ENCODE measurements at regions not wholly inside any gene's neighbourhood (a gene's known extent, or its start where the extent isn't known, plus 50 kb on each side); places are given as distances from the start of the nearest gene placed in this dataset.
A peak's percentile ranks its signal among the peaks of the same experiment; 100 is the strongest.
"Not testable (repeated sequence)": the region's sequence is repeated elsewhere in the genome, so short reads cannot be mapped to it uniquely, and the experiment has no call there.

DNA sequence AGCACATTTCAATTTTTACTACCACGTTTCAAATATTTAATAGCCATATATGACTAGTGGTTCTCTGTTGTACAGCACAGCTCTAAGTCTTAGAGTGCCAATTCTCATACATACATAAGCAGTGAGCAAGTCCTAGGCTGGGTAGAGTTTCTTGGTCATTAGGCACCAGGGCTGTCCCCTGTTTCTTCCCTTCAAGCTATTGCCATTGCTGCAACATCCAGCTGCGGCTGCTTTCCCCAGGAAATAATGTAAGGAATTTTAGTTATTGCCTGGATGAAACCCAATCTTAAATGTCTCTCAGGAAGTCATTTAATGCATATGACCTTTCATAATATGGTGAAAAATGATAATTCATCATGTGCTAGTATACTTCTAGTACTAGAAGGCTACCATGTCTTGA, 74.1 kb upstream of the PPP3CA start:
- no peak for DNase-seq (ENCODE audit: low read depth in 2 of 2, low spot score in 1 of 2)

DNA sequence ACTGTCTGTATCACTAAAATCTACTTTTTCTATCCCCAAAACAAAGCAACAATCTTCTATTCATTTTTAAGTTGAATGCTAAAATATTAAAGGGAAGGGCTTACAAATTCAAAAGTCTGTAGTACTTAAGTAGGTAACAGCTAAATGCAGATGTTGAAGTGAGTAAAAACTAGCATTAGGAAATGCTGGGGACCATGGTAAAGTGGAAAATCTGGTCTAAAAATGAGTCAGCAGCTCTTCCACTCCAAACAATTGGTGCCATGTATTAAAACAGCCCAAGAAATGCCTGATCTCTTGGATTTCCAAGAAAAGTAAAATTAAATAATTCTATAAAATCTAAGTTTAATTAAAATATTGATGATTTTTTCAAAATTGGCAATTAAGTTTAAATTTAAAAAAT, 73.3 kb upstream of the PPP3CA start:
- no peak for DNase-seq (ENCODE audit: low read depth in 2 of 2, low spot score in 1 of 2)

DNA sequence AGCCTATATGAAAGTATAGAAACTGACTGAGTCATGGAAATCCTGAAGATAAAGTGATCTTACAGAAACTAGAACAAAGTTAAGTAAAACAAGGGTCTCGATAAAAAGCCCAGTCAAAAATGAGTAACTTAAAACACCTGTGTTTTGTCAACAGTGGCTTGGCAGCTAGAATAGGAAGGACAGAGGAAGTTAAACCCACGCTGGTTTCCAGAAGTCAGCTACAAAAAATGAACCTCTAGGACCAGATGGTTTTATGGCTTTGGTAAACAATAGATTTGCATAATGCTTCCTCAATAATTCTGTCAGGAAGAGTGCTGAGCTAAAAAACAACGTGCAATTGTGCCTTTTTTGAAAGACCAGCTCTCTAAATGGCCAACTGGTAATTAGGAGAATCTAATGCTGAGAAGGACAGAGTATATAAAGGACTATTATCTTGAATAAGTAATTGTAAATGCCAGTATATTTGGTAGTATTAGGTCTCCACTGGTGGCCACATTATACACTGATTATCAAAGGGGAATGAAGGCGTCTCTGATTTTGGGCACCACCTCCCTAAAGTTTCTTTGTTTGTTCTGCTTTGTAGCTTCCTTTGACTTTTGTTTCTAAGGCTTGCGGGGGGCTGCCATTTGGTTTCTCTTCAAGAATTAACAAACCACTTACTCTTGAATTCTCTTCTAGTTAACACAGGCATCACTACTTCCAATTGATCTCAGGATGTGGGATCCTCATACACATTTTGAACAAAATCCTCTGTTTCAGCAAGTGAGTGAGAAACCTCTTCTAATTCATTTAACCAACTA, 72.2 kb upstream of the PPP3CA start:
- no peak for DNase-seq (ENCODE audit: low read depth in 2 of 2, low spot score in 1 of 2)

DNA sequence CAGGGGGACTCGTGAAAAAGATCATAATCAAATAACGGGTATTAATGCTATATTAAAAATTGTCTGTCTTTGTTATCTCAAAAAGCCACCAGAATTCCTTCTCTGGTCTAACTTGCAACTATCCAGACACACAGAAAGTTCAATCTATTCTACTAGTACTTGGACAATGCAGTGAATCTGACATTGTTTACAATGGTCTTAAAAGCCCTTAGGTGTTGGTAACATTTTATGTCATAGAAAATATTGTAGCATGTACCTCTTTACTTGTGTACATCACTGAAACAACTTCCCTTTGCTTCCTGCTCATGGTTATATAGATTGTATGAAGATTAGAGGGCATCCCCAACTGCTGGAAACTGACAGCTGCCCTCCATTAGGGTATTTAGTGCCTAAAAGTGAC, 71.1 kb upstream of the PPP3CA start:
- no peak for DNase-seq (ENCODE audit: low read depth in 2 of 2, low spot score in 1 of 2)

DNA sequence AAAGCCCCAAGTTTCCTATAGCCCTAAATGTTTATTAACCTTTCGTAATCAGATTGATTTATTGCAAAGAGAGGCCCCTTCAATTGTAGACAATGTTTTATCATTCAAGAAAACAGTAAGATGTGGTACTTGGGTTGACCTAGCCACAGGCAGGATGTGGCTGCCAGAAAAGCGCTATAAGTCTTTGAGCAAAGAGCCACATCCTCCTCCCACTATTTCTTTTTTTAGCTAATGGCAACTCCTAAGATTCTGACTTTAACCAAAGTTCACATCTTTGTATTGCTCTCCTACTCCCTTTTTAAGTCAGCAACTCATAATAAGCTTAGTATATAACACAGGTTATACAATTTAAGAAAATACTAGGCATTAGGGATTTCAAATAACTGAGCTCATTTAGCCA, 70.7 kb upstream of the PPP3CA start:
- DNase-seq (ENCODE audit: low read depth in 2 of 2, low spot score in 1 of 2) = peak; percentile 19 to 29

DNA sequence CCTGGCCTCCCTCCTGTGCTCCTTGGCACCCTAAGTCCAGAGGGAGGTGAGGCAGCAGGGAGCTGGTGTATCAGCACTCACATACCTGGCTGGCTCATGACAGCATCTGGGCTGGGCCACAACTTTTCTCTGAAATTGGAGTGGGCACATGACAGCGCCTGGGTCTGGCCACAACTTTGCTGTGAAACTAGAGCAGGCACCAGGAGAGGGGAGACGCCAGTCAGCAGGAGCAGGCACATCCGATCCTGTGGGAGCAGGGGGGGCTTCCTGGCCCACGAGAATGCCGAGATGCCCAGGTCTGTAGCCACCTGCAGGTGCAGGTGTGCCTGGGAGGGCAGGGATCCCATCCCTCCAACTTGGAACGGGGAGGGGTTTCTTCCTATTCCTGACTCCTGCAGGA, 69.7 kb upstream of the PPP3CA start:
- DNase-seq (ENCODE audit: low read depth in 2 of 2, low spot score in 1 of 2) = no peak

DNA sequence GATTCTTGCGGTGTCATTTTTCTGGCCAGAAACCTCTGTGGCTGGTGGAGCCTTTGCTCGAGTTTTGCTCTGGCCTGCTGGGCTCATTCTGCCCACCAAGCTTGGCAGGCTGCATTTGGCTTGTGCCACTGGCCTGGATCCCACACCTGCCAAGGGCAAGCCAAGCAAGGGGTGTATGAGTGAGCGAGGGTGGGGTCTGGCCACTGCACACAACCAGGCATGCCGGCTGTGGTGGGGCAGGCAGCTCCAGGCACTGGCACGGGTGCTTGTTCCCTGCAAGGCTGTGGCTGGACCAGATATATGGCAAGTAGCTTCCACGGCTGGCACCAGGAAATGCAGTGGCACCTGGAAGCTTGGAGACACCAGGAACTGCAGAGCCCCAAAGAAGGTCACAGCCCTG, 68.6 kb upstream of the PPP3CA start:
- no peak for DNase-seq (ENCODE audit: low read depth in 2 of 2, low spot score in 1 of 2)

DNA sequence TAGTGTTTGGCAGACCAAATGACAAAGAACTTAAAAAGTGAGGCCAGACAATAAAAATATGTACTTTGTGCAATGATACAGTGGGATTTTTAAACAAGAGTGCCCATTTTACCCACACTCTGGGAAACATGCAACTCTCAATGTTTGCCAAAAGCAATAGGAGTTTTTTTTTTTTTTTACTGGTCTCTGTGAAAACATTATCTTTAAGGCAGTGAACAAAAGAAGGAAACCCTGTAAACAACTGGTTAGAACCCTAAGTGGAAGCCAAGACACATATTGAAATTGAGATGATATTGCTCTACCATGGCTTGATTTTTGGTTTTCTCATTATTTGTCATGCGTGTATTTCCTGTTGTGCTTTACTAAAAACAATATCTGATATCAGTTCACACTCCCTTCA, 67.2 kb upstream of the PPP3CA start:
- no peak for DNase-seq (ENCODE audit: low read depth in 2 of 2, low spot score in 1 of 2)

DNA sequence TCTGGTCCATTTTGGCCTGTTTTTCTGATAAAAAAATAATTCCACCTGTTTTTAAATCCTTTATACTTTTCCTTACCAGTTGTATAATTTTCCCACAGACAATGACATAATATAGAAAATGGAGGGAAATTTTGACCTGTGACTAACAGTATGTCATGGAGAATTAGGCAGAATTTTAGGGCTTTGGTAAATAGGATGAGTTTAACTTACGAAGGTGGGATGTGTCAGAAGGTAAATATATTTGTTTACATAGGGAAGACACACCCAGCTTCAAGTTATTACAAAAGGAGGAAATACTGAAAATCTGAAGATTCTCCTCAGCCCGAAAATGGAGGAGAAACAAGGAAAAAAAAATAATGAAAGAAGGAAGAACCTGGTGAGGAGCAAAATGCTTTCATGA, 64.6 kb upstream of the PPP3CA start:
- no peak for DNase-seq (ENCODE audit: low read depth in 2 of 2, low spot score in 1 of 2)

DNA sequence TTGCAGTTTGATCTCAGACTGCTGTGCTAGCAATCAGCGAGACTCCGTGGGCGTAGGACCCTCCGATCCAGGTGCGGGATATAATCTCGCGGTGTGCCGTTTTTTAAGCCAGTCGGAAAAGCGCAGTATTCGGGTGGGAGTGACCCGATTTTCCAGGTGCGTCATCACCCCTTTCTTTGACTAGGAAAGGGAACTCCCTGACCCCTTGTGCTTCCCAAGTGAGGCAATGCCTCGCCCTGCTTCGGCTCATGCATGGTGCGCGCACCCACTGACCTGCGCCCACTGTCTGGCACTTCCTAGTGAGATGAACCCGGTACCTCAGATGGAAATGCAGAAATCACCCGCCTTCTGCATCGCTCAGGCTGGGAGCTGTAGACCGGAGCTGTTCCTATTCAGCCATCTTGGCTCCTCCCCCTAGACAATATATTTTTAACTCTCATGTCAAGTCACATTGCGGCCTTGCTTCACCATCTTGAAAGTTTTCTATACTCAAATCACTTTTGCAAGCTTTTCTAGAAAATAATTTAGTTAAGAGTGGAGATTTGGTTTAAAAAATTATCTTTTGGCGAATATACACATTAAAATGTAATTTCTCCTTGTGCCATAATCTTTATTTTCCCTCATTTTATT, 64.1 kb upstream of the PPP3CA start:
- not testable (repeated sequence) for DNase-seq (ENCODE audit: low read depth in 2 of 2, low spot score in 1 of 2)

DNA sequence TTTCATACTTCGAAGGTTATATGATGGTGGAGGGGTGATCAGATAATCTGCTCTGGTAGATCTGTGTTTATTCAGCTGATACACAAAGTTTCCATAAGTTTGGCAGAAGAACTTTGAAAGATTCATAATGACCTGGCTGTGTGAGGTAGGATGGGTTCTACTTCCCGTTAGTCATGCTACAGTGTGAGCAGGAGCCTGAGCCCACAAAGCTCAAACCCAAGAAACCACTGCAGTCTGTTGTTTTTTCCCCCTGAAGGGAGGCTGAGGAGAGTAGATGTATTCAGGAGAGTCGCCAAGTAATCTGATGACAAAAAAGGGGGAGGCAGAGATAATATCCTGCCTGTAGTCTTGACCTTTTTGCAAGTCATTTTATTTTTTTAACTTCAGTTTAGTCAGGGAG, 52.8 kb upstream of the PPP3CA start:
- no peak for DNase-seq (ENCODE audit: low read depth in 2 of 2, low spot score in 1 of 2)

DNA sequence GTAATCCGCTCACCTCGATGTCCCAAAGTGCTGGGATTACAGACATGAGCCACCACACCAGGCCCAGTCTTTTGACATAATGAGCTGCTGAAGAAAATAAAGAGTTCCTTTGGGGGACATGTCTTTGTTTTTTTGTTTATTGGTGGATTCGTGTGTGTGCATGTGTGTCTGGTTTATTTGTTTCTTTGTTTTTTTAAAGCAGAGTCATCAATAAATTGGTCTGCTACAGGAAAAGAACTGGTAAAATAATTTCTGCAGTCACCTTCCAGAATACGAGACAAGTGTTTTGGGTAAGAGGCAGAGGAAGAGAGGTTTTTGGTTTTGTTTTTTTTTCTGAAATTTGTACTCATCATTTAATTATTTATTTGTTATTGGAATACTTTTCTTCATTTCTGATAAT, 51.5 kb upstream of the PPP3CA start:
- DNase-seq (ENCODE audit: low read depth in 2 of 2, low spot score in 1 of 2) = no peak
